ENCODE measurements at regions not wholly inside any gene's neighbourhood (a gene's known extent, or its start where the extent isn't known, plus 50 kb on each side); places are given as distances from the start of the nearest gene placed in this dataset.

DNA sequence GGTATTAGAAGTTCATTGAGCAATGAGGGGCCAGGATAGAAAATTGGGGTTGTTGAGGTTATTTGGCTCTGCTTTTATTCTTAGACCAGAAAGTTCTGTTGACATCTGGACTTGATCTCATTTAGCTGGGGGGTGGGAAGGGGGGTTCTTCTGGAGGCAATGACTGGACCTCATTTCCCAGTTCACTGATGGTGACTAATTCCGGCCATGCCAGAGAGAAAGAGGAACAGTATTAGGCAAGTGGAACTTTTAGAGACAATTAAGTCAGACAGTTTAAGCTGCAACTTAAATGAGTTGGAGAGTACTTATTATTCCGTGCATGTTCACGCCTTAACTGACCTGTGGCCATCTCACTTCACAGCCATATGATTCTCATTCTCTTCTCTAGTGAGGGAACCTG, 512.5 kb downstream of the REEP3 start:
- H2BK15ac ChIP-seq (ENCODE audit: low read depth, poor library complexity, severe bottlenecking): no peak overlapping the region
- no peaks in the 10 kb centered on the region for H3K9me3 ChIP-seq (ENCODE audit: control insufficient read depth, low read length)
- no peak overlapping the region for H3K4ac ChIP-seq (ENCODE audit: low read depth in 1 of 2, low read length in 2 of 2)
- peaks cover 7 to 18% of the 10 kb centered on the region in 2 experiments for H3K27me3 ChIP-seq (ENCODE audit: control insufficient read depth in 1 of 2, insufficient read depth in 1 of 2, low read length in 2 of 2)
- no peaks in the 10 kb centered on the region for H3K4me1 ChIP-seq (ENCODE audit: control insufficient read depth, insufficient read depth, low read depth, low read length)
- H3K79me1 ChIP-seq (replicated peaks; ENCODE audit: low read length, poor library complexity, severe bottlenecking): no peaks in the 10 kb centered on the region
- H3K9ac ChIP-seq (ENCODE audit: low read length): no peak overlapping the region
- H4K91ac ChIP-seq (ENCODE audit: low read length): no peak overlapping the region
- H3K27ac ChIP-seq (ENCODE audit: low read length, poor library complexity, severe bottlenecking): no peak overlapping the region
- no peak overlapping the region for H3K4me2 ChIP-seq (ENCODE audit: low read length, poor library complexity, severe bottlenecking)
- no peak for DNase-seq
- no peaks in the 10 kb centered on the region for H3K36me3 ChIP-seq (ENCODE audit: control insufficient read depth in 1 of 2, insufficient read depth in 2 of 2, low read depth in 1 of 2, low read length in 2 of 2)
- 80% methylated on average over 3 of the region's 3 CpGs for WGBS
- no peak overlapping the region for H3K18ac ChIP-seq (ENCODE audit: low read depth in 1 of 2, low read length in 2 of 2)
- H4K8ac ChIP-seq (ENCODE audit: low read length): no peak overlapping the region
- no peak overlapping the region for H3K14ac ChIP-seq (ENCODE audit: low read length in 2 of 2)
- no peak overlapping the region for H3K23ac ChIP-seq (ENCODE audit: low read length in 2 of 2)
- H2AFZ ChIP-seq (ENCODE audit: low read depth, low read length): no peak overlapping the region
- no peak overlapping the region for H2AK5ac ChIP-seq (ENCODE audit: low read length, severe bottlenecking)
- peak overlapping the region in 1 of 2 experiments; percentile 4 for H3K4me3 ChIP-seq (ENCODE audit: insufficient read depth in 1 of 2, low read depth in 1 of 2, low read length in 2 of 2)
- no peak overlapping the region for H2BK120ac ChIP-seq (ENCODE audit: low read depth, low read length)
- no peak overlapping the region for H2BK5ac ChIP-seq (ENCODE audit: low read depth, low read length, poor library complexity, severe bottlenecking)
- no peak overlapping the region for H2BK12ac ChIP-seq (ENCODE audit: low read length in 2 of 2)

- H3K79me1 ChIP-seq (replicated peaks; ENCODE audit: low read length, poor library complexity, severe bottlenecking): no peaks in the 10 kb centered on the region
- DNase-seq: no peak
- no peaks in the 10 kb centered on the region for H3K36me3 ChIP-seq (ENCODE audit: control insufficient read depth in 1 of 2, insufficient read depth in 2 of 2, low read depth in 1 of 2, low read length in 2 of 2)
- H3K27me3 ChIP-seq (ENCODE audit: control insufficient read depth in 1 of 2, insufficient read depth in 1 of 2, low read length in 2 of 2): peaks cover 7 to 18% of the 10 kb centered on the region in 2 experiments
- no peak overlapping the region for H3K4ac ChIP-seq (ENCODE audit: low read depth in 1 of 2, low read length in 2 of 2)
- H2BK120ac ChIP-seq (ENCODE audit: low read depth, low read length): no peak overlapping the region
- no peak overlapping the region for H2BK12ac ChIP-seq (ENCODE audit: low read length in 2 of 2)
- no peak overlapping the region for H2AK5ac ChIP-seq (ENCODE audit: low read length, severe bottlenecking)
- H3K14ac ChIP-seq (ENCODE audit: low read length in 2 of 2): no peak overlapping the region
- H2AFZ ChIP-seq (ENCODE audit: low read depth, low read length): no peak overlapping the region
- H4K8ac ChIP-seq (ENCODE audit: low read length): no peak overlapping the region
- H2BK15ac ChIP-seq (ENCODE audit: low read depth, poor library complexity, severe bottlenecking): no peak overlapping the region
- peak overlapping the region in 1 of 2 experiments; percentile 51 for H3K4me3 ChIP-seq (ENCODE audit: insufficient read depth in 1 of 2, low read depth in 1 of 2, low read length in 2 of 2)
- 78% methylated on average over 10 of the region's 10 CpGs for WGBS
- H3K27ac ChIP-seq (ENCODE audit: low read length, poor library complexity, severe bottlenecking): no peak overlapping the region
- H4K91ac ChIP-seq (ENCODE audit: low read length): no peak overlapping the region
- H3K4me1 ChIP-seq (ENCODE audit: control insufficient read depth, insufficient read depth, low read depth, low read length): peaks cover 2% of the 10 kb centered on the region
- no peaks in the 10 kb centered on the region for H3K9me3 ChIP-seq (ENCODE audit: control insufficient read depth, low read length)
- H2BK5ac ChIP-seq (ENCODE audit: low read depth, low read length, poor library complexity, severe bottlenecking): no peak overlapping the region
- H3K18ac ChIP-seq (ENCODE audit: low read depth in 1 of 2, low read length in 2 of 2): no peak overlapping the region
- no peak overlapping the region for H3K4me2 ChIP-seq (ENCODE audit: low read length, poor library complexity, severe bottlenecking)
- H3K23ac ChIP-seq (ENCODE audit: low read length in 2 of 2): no peak overlapping the region
- H3K9ac ChIP-seq (ENCODE audit: low read length): no peak overlapping the region
These were observed 515.2 kb downstream of the REEP3 start for GRCh38 chr10:64036321-64036930.

DNA sequence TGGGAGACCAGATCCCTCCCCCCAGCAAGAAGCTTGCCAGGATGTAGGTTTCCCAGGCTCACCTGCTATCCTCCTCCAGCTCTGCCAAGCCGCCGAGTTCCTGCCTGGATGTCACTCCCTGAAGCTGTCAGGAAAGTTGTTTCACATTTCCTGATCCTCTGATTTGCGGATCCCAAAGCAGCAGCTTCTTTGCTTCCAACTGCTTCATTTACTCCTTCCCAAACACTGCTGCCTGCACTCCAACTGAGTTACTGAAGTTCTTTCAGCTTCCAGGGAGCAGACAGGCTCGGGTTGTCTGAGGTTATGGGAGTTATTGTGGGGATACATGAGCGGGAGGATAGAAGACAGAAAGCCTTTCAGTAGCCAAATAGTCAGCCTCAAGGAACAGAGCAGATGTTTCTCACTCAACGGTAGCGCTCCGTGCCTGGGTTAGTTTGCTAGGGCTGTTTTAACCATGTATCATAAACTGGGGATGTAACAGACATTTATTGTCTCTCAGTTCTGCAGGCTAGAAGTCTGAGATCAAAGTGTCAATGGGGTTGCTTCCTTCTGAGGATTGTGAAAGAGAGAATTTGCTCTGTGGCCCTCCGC, 516.0 kb downstream of the REEP3 start:
- Histone ChIP-seq H3K27me3 (ENCODE audit: control insufficient read depth in 1 of 2, insufficient read depth in 1 of 2, low read length in 2 of 2) (peaks cover 7 to 18% of the 10 kb centered on the region in 2 experiments), H2AFZ (ENCODE audit: low read depth, low read length) (no peak overlapping the region), H3K4me1 (ENCODE audit: control insufficient read depth, insufficient read depth, low read depth, low read length) (peaks cover 2% of the 10 kb centered on the region), H4K91ac (ENCODE audit: low read length) (no peak overlapping the region), H3K79me1 (replicated peaks; ENCODE audit: low read length, poor library complexity, severe bottlenecking) (no peaks in the 10 kb centered on the region), H3K14ac (ENCODE audit: low read length in 2 of 2) (no peak overlapping the region), H3K18ac (ENCODE audit: low read depth in 1 of 2, low read length in 2 of 2) (no peak overlapping the region), H3K9me3 (ENCODE audit: control insufficient read depth, low read length) (no peaks in the 10 kb centered on the region), H2AK5ac (ENCODE audit: low read length, severe bottlenecking) (no peak overlapping the region), H3K23ac (ENCODE audit: low read length in 2 of 2) (no peak overlapping the region), H3K9ac (ENCODE audit: low read length) (no peak overlapping the region), H4K8ac (ENCODE audit: low read length) (no peak overlapping the region), H3K4ac (ENCODE audit: low read depth in 1 of 2, low read length in 2 of 2) (no peak overlapping the region), H3K4me3 (ENCODE audit: insufficient read depth in 1 of 2, low read depth in 1 of 2, low read length in 2 of 2) (peak overlapping the region in 1 of 2 experiments; percentile 51), H2BK120ac (ENCODE audit: low read depth, low read length) (no peak overlapping the region), H3K27ac (ENCODE audit: low read length, poor library complexity, severe bottlenecking) (no peak overlapping the region), H2BK5ac (ENCODE audit: low read depth, low read length, poor library complexity, severe bottlenecking) (no peak overlapping the region), H2BK12ac (ENCODE audit: low read length in 2 of 2) (no peak overlapping the region), H2BK15ac (ENCODE audit: low read depth, poor library complexity, severe bottlenecking) (no peak overlapping the region), H3K36me3 (ENCODE audit: control insufficient read depth in 1 of 2, insufficient read depth in 2 of 2, low read depth in 1 of 2, low read length in 2 of 2) (no peaks in the 10 kb centered on the region), H3K4me2 (ENCODE audit: low read length, poor library complexity, severe bottlenecking) (no peak overlapping the region)
- no peak for DNase-seq
- WGBS: 45% methylated on average over 9 of the region's 9 CpGs

DNA sequence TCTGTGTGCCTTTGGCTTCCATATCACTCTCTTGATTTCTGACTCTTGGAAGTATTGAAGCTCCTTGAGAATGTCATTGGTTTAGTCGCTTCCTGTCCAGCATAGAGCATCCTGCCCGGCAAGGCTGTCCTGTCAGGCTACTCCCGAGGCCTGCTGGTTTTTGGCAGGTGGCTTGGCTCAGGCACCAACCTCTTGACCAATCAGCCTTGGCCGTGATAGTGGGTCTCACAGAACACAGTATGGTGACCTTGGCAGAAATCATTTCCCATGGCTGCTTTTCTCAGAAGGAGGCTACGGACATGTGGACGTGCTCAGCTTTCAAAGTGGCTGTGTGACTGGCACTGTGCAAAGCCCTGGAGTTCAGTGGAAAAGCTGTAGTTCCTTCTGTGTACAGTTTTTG, 516.9 kb downstream of the REEP3 start:
- no peak overlapping the region for H3K23ac ChIP-seq (ENCODE audit: low read length in 2 of 2)
- H3K4me3 ChIP-seq (ENCODE audit: insufficient read depth in 1 of 2, low read depth in 1 of 2, low read length in 2 of 2): no peak overlapping the region
- H2BK5ac ChIP-seq (ENCODE audit: low read depth, low read length, poor library complexity, severe bottlenecking): no peak overlapping the region
- H2AK5ac ChIP-seq (ENCODE audit: low read length, severe bottlenecking): no peak overlapping the region
- H4K8ac ChIP-seq (ENCODE audit: low read length): no peak overlapping the region
- H2BK12ac ChIP-seq (ENCODE audit: low read length in 2 of 2): no peak overlapping the region
- H3K79me1 ChIP-seq (replicated peaks; ENCODE audit: low read length, poor library complexity, severe bottlenecking): no peaks in the 10 kb centered on the region
- no peak overlapping the region for H2BK15ac ChIP-seq (ENCODE audit: low read depth, poor library complexity, severe bottlenecking)
- H3K27ac ChIP-seq (ENCODE audit: low read length, poor library complexity, severe bottlenecking): no peak overlapping the region
- no peak for DNase-seq
- no peak overlapping the region for H2AFZ ChIP-seq (ENCODE audit: low read depth, low read length)
- H3K4me2 ChIP-seq (ENCODE audit: low read length, poor library complexity, severe bottlenecking): no peak overlapping the region
- 76% methylated on average over 6 of the region's 6 CpGs for WGBS
- no peak overlapping the region for H2BK120ac ChIP-seq (ENCODE audit: low read depth, low read length)
- H4K91ac ChIP-seq (ENCODE audit: low read length): no peak overlapping the region
- no peaks in the 10 kb centered on the region for H3K36me3 ChIP-seq (ENCODE audit: control insufficient read depth in 1 of 2, insufficient read depth in 2 of 2, low read depth in 1 of 2, low read length in 2 of 2)
- no peak overlapping the region for H3K9ac ChIP-seq (ENCODE audit: low read length)
- H3K4ac ChIP-seq (ENCODE audit: low read depth in 1 of 2, low read length in 2 of 2): no peak overlapping the region
- H3K4me1 ChIP-seq (ENCODE audit: control insufficient read depth, insufficient read depth, low read depth, low read length): peaks cover 2% of the 10 kb centered on the region
- H3K14ac ChIP-seq (ENCODE audit: low read length in 2 of 2): no peak overlapping the region
- peaks cover 7 to 18% of the 10 kb centered on the region in 2 experiments for H3K27me3 ChIP-seq (ENCODE audit: control insufficient read depth in 1 of 2, insufficient read depth in 1 of 2, low read length in 2 of 2)
- H3K18ac ChIP-seq (ENCODE audit: low read depth in 1 of 2, low read length in 2 of 2): no peak overlapping the region
- no peaks in the 10 kb centered on the region for H3K9me3 ChIP-seq (ENCODE audit: control insufficient read depth, low read length)

Measured in mesenchymal stem cell (in vitro differentiated cells and primary cell).